HUES48 (cell line): ENCODE measurements at regions not wholly inside any gene's neighbourhood (a gene's known extent, or its start where the extent isn't known, plus 50 kb on each side); places are given as distances from the start of the nearest gene placed in this dataset.
A peak's percentile ranks its signal among the peaks of the same experiment; 100 is the strongest.

Experiments used
- H3K27ac ChIP-seq: one replicate; pipeline ENCODE4 v1.7.0; 2013; ENCODE audit warnings: low read depth, low read length, inconsistent platforms
- H3K27me3 ChIP-seq: 2 replicates; pipeline ENCODE4 v1.6.1; 2013; ENCODE audit warnings: mild to moderate bottlenecking, low read length; ENCODE audit not compliant: control insufficient read depth, insufficient read depth
- H3K36me3 ChIP-seq: 2 replicates; pipeline ENCODE4 v1.6.1; 2013; ENCODE audit warnings: low read length; ENCODE audit not compliant: control insufficient read depth, insufficient read depth
- H3K4me1 ChIP-seq: 2 replicates; pipeline ENCODE4 v1.6.1; 2013; ENCODE audit warnings: mild to moderate bottlenecking, low read length; ENCODE audit not compliant: control insufficient read depth, insufficient read depth
- H3K4me3 ChIP-seq: 2 replicates; pipeline ENCODE4 v1.5.1; 2013; ENCODE audit warnings: mild to moderate bottlenecking, low read depth, low read length
- H3K9ac ChIP-seq: 2 replicates; pipeline ENCODE4 v1.6.1; 2013; ENCODE audit warnings: mild to moderate bottlenecking, low read depth, low read length, moderate library complexity
- H3K9me3 ChIP-seq: 2 replicates; pipeline ENCODE4 v1.6.1; 2013; ENCODE audit warnings: low read length; ENCODE audit not compliant: control insufficient read depth, insufficient read depth

- Histone ChIP-seq H3K27me3 (no peaks in the 10 kb centered on the region), H3K9me3 (no peaks in the 10 kb centered on the region), H3K27ac (no peak overlapping the region), H3K9ac (no peak overlapping the region), H3K4me3 (no peak overlapping the region), H3K4me1 (peaks cover 32% of the 10 kb centered on the region), H3K36me3 (no peaks in the 10 kb centered on the region)
Observed at GRCh38 chr6:139940741-139941729, 566.6 kb upstream of the CITED2 start.

- Histone ChIP-seq H3K9ac (no peak overlapping the region), H3K4me3 (no peak overlapping the region), H3K9me3 (no peaks in the 10 kb centered on the region), H3K4me1 (peaks cover 32% of the 10 kb centered on the region), H3K36me3 (no peaks in the 10 kb centered on the region), H3K27ac (peak overlapping the region; percentile 24), H3K27me3 (no peaks in the 10 kb centered on the region)
Observed at GRCh38 chr6:139939189-139939979, 564.9 kb upstream of the CITED2 start.

GRCh38 chr6:139932671-139933070 is 558.2 kb upstream of the CITED2 start:
- Histone ChIP-seq H3K4me1 (no peaks in the 10 kb centered on the region), H3K27ac (no peak overlapping the region), H3K27me3 (no peaks in the 10 kb centered on the region), H3K9me3 (no peaks in the 10 kb centered on the region), H3K36me3 (no peaks in the 10 kb centered on the region), H3K4me3 (no peak overlapping the region), H3K9ac (no peak overlapping the region)

- H3K4me3 ChIP-seq: no peak overlapping the region
- H3K36me3 ChIP-seq: no peaks in the 10 kb centered on the region
- no peak overlapping the region for H3K9ac ChIP-seq
- H3K9me3 ChIP-seq: no peaks in the 10 kb centered on the region
- no peaks in the 10 kb centered on the region for H3K27me3 ChIP-seq
- no peak overlapping the region for H3K27ac ChIP-seq
- H3K4me1 ChIP-seq: no peaks in the 10 kb centered on the region
Observed at GRCh38 chr6:139931747-139932146, 557.3 kb upstream of the CITED2 start.

GRCh38 chr6:139927742-139928305 is 553.4 kb upstream of the CITED2 start:
- Histone ChIP-seq H3K27me3 (no peaks in the 10 kb centered on the region), H3K4me3 (no peak overlapping the region), H3K4me1 (no peaks in the 10 kb centered on the region), H3K27ac (no peak overlapping the region), H3K9ac (no peak overlapping the region), H3K9me3 (no peaks in the 10 kb centered on the region), H3K36me3 (no peaks in the 10 kb centered on the region)

- no peaks in the 10 kb centered on the region for H3K9me3 ChIP-seq
- H3K4me1 ChIP-seq: no peaks in the 10 kb centered on the region
- H3K27ac ChIP-seq: no peak overlapping the region
- H3K4me3 ChIP-seq: no peak overlapping the region
- H3K27me3 ChIP-seq: no peaks in the 10 kb centered on the region
- no peak overlapping the region for H3K9ac ChIP-seq
- H3K36me3 ChIP-seq: no peaks in the 10 kb centered on the region
Observed at GRCh38 chr6:139927236-139927635, 552.8 kb upstream of the CITED2 start.

GRCh38 chr6:139926711-139927110 is 552.3 kb upstream of the CITED2 start:
- H3K36me3 ChIP-seq: no peaks in the 10 kb centered on the region
- no peaks in the 10 kb centered on the region for H3K4me1 ChIP-seq
- no peaks in the 10 kb centered on the region for H3K9me3 ChIP-seq
- H3K27me3 ChIP-seq: no peaks in the 10 kb centered on the region
- no peak overlapping the region for H3K27ac ChIP-seq
- H3K4me3 ChIP-seq: no peak overlapping the region
- no peak overlapping the region for H3K9ac ChIP-seq

GRCh38 chr6:139925894-139926641 is 551.6 kb upstream of the CITED2 start:
- Histone ChIP-seq H3K4me3 (no peak overlapping the region), H3K36me3 (no peaks in the 10 kb centered on the region), H3K27ac (no peak overlapping the region), H3K9ac (no peak overlapping the region), H3K9me3 (no peaks in the 10 kb centered on the region), H3K4me1 (no peaks in the 10 kb centered on the region), H3K27me3 (no peaks in the 10 kb centered on the region)

- H3K4me3 ChIP-seq: no peak overlapping the region
- no peaks in the 10 kb centered on the region for H3K36me3 ChIP-seq
- H3K4me1 ChIP-seq: peaks cover 10% of the 10 kb centered on the region
- no peaks in the 10 kb centered on the region for H3K9me3 ChIP-seq
- H3K27me3 ChIP-seq: no peaks in the 10 kb centered on the region
- no peak overlapping the region for H3K9ac ChIP-seq
- no peak overlapping the region for H3K27ac ChIP-seq
Observed at GRCh38 chr6:139923964-139924475, 549.6 kb upstream of the CITED2 start.

GRCh38 chr6:139922236-139922635 is 547.8 kb upstream of the CITED2 start:
- Histone ChIP-seq H3K9me3 (no peaks in the 10 kb centered on the region), H3K4me1 (peaks cover 10% of the 10 kb centered on the region), H3K9ac (no peak overlapping the region), H3K27ac (no peak overlapping the region), H3K36me3 (no peaks in the 10 kb centered on the region), H3K27me3 (no peaks in the 10 kb centered on the region), H3K4me3 (no peak overlapping the region)
